DOHH2 (cell line): ENCODE measurements at regions not wholly inside any gene's neighbourhood (a gene's known extent, or its start where the extent isn't known, plus 50 kb on each side); places are given as distances from the start of the nearest gene placed in this dataset.

ENCODE experiments used
- EZH2phosphoT487 ChIP-seq: fragments of 200-600 bp; sonication (generic); IDR thresholded peaks from 2 replicates; pipeline ENCODE4 v1.6.1; 2017; ENCODE audit warnings: borderline replicate concordance, mild to moderate bottlenecking, antibody characterized with exemption, low read length, moderate library complexity, mixed read lengths
- TF ChIP-seq, protein P1 (sequence below): fragments of 200-600 bp; sonication (generic); IDR thresholded peaks from one replicate; pipeline ENCODE4 v1.5.1; 2014; ENCODE audit warnings: antibody characterized with exemption, mild to moderate bottlenecking, low read depth, low read length; ENCODE audit not compliant: poor library complexity, severe bottlenecking

DNA sequence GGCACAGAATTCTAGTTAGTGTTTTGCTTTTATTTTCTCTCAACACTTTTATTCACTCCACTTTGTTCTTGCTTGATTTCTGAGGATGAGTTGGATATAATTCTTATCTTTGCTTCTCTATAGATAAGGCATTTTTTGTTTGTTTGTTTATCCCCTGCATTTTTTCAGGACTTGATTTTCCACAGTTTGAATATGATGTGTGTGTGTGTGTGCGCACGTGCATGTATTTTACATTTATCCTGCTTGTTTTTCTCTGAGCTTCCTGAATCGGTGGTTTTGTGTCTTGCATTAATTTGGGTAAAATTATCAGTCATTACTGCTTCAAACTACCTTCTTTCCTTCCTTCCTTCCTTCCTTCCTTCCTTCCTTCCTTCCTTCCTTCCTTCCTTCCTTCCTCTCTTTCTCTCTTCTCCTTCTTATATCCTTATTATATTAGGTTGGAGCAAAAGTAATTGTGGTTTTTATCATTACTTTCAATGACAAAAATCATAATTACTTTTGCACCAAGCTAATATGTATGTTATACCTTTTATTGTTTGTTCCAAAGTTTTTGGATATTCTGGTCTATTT is 679.9 kb upstream of the RAG2 start:
- TF ChIP-seq, protein P1, sequence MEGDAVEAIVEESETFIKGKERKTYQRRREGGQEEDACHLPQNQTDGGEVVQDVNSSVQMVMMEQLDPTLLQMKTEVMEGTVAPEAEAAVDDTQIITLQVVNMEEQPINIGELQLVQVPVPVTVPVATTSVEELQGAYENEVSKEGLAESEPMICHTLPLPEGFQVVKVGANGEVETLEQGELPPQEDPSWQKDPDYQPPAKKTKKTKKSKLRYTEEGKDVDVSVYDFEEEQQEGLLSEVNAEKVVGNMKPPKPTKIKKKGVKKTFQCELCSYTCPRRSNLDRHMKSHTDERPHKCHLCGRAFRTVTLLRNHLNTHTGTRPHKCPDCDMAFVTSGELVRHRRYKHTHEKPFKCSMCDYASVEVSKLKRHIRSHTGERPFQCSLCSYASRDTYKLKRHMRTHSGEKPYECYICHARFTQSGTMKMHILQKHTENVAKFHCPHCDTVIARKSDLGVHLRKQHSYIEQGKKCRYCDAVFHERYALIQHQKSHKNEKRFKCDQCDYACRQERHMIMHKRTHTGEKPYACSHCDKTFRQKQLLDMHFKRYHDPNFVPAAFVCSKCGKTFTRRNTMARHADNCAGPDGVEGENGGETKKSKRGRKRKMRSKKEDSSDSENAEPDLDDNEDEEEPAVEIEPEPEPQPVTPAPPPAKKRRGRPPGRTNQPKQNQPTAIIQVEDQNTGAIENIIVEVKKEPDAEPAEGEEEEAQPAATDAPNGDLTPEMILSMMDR = no peak
- no peak for TF ChIP-seq EZH2phosphoT487
